ENCODE measurements at regions not wholly inside any gene's neighbourhood (a gene's known extent, or its start where the extent isn't known, plus 50 kb on each side); places are given as distances from the start of the nearest gene placed in this dataset.

- Histone ChIP-seq H3K27me3 (ENCODE audit: insufficient read depth) (no peaks in the 10 kb centered on the region), H3F3A (replicated peaks; ENCODE audit: insufficient read depth) (no peaks in the 10 kb centered on the region), H3K9ac (no peak overlapping the region), H3K79me2 (ENCODE audit: insufficient read depth) (no peaks in the 10 kb centered on the region), H3K27ac (ENCODE audit: low read depth in 2 of 2, low read length in 1 of 2) (peak overlapping the region in 1 of 2 experiments; percentile 11; a peak in 1 of 4 replicates), H2AFZ (ENCODE audit: low read depth) (no peak overlapping the region), H3K4me1 (ENCODE audit: control insufficient read depth in 1 of 2, insufficient read depth in 2 of 2, low read depth in 1 of 2, low read length in 1 of 2) (no peaks in the 10 kb centered on the region; a peak in 2 of 4 replicates), H3K4me3 (ENCODE audit: low read depth in 2 of 2, low read length in 1 of 2) (no peak overlapping the region), H3K9me3 (no peaks in the 10 kb centered on the region), H3K9me2 (no peaks in the 10 kb centered on the region), H3K36me3 (replicated peaks in 1 of 2; ENCODE audit: control insufficient read depth in 1 of 2, insufficient read depth in 2 of 2, low read length in 1 of 2) (no peaks in the 10 kb centered on the region), H3K4me2 (no peak overlapping the region), H4K20me1 (ENCODE audit: insufficient read depth) (no peaks in the 10 kb centered on the region)
- DNase-seq = peak; percentile 18
- TF ChIP-seq TEAD4 (IDR thresholded peaks at IDR 0.05; ENCODE audit: borderline replicate concordance, insufficient read depth) = no peak
- ChIA-PET CTCF (no interaction called here), POLR2A (no interaction called here)
- 39% methylated on average over 6 of the region's 6 CpGs for WGBS (ENCODE audit: low lambda C conversion rate)
These were observed 318.9 kb upstream of the IL12A start for GRCh38 chr3:159669766-159670165.

DNA sequence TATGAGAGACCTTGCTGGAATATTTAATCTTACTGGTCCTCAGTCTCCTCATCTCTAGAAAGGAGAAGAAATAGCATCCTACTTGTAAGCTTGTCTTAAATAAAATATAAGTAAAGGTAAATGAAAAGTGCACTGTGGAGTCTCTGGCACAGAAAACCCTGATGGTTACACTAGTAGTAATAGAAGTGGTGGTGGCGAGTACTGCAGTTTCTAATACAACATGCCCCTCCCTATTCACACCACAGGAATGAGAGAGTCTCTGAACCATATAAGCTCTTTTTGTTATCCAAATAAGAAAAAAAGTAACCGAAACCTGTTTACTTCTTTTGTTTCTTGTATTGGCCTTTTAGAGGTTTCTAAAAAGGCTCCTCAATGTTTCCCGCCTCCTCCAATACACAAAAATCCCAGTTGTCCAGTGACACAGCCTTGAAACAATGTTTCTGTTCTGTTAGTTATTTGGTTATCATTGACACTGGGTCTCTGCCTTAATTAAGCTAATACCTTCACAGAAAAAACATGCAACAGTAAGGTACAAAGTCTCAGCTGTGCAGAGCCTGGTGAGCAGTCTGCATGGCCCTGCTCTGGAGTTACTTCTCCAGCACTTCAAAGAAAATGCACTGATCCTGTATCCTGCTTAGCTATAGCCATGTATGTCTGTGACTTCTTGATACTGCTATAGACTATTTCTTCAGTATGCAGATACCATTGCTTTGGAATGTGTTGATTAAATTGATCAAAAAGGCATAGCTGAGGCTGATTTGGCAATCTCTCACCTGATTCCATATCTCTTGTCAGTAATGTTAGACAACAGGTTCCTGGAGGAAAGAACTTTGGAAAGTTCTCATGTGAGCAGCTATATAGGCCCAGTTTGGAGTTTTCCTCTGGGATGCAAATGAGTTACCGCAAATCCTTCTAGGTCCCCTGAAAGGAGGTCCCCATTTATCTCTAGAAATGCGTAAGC lies 315.6 kb upstream of the IL12A start:
- Histone ChIP-seq H3K9me3 (no peaks in the 10 kb centered on the region), H4K20me1 (ENCODE audit: insufficient read depth) (no peaks in the 10 kb centered on the region), H3K79me2 (ENCODE audit: insufficient read depth) (no peaks in the 10 kb centered on the region), H3K9ac (no peak overlapping the region), H3K27me3 (ENCODE audit: insufficient read depth) (no peaks in the 10 kb centered on the region), H3K27ac (ENCODE audit: low read depth in 2 of 2, low read length in 1 of 2) (no peak overlapping the region), H3K4me2 (no peak overlapping the region), H3K36me3 (replicated peaks in 1 of 2; ENCODE audit: control insufficient read depth in 1 of 2, insufficient read depth in 2 of 2, low read length in 1 of 2) (no peaks in the 10 kb centered on the region), H3K4me3 (ENCODE audit: low read depth in 2 of 2, low read length in 1 of 2) (no peak overlapping the region), H3K9me2 (no peaks in the 10 kb centered on the region), H2AFZ (ENCODE audit: low read depth) (no peak overlapping the region), H3K4me1 (ENCODE audit: control insufficient read depth in 1 of 2, insufficient read depth in 2 of 2, low read depth in 1 of 2, low read length in 1 of 2) (no peaks in the 10 kb centered on the region; a peak in 2 of 4 replicates), H3F3A (replicated peaks; ENCODE audit: insufficient read depth) (no peaks in the 10 kb centered on the region)
- ChIA-PET POLR2A (no interaction called here), CTCF (interaction anchor here (0.7 to 1.5 kb wide), 5 partner anchors 10 to 109 kb away, joined by 3 to 4 read pairs (median 3); no protein-coding TSS in a partner anchor)
- 87% methylated on average over 5 of the region's 5 CpGs for WGBS (ENCODE audit: low lambda C conversion rate)
- no peak for DNase-seq
- TF ChIP-seq MXI1 (IDR thresholded peaks at IDR 0.05; ENCODE audit: low read depth, low read length) = no peak
- TF ChIP-seq, protein P1, sequence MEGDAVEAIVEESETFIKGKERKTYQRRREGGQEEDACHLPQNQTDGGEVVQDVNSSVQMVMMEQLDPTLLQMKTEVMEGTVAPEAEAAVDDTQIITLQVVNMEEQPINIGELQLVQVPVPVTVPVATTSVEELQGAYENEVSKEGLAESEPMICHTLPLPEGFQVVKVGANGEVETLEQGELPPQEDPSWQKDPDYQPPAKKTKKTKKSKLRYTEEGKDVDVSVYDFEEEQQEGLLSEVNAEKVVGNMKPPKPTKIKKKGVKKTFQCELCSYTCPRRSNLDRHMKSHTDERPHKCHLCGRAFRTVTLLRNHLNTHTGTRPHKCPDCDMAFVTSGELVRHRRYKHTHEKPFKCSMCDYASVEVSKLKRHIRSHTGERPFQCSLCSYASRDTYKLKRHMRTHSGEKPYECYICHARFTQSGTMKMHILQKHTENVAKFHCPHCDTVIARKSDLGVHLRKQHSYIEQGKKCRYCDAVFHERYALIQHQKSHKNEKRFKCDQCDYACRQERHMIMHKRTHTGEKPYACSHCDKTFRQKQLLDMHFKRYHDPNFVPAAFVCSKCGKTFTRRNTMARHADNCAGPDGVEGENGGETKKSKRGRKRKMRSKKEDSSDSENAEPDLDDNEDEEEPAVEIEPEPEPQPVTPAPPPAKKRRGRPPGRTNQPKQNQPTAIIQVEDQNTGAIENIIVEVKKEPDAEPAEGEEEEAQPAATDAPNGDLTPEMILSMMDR (IDR thresholded peaks at IDR 0.05) = 0 out of 2 replicates have a peak, but pooled peaks have one; percentile 18

- Histone ChIP-seq H3K9me3 (no peaks in the 10 kb centered on the region), H4K20me1 (ENCODE audit: insufficient read depth) (no peaks in the 10 kb centered on the region), H3K79me2 (ENCODE audit: insufficient read depth) (no peaks in the 10 kb centered on the region), H2AFZ (ENCODE audit: low read depth) (no peak overlapping the region), H3F3A (replicated peaks; ENCODE audit: insufficient read depth) (no peaks in the 10 kb centered on the region), H3K36me3 (replicated peaks in 1 of 2; ENCODE audit: control insufficient read depth in 1 of 2, insufficient read depth in 2 of 2, low read length in 1 of 2) (no peaks in the 10 kb centered on the region), H3K4me1 (ENCODE audit: control insufficient read depth in 1 of 2, insufficient read depth in 2 of 2, low read depth in 1 of 2, low read length in 1 of 2) (no peaks in the 10 kb centered on the region; a peak in 2 of 4 replicates), H3K9me2 (no peaks in the 10 kb centered on the region), H3K27ac (ENCODE audit: low read depth in 2 of 2, low read length in 1 of 2) (no peak overlapping the region), H3K4me2 (no peak overlapping the region), H3K27me3 (ENCODE audit: insufficient read depth) (no peaks in the 10 kb centered on the region), H3K4me3 (ENCODE audit: low read depth in 2 of 2, low read length in 1 of 2) (no peak overlapping the region), H3K9ac (no peak overlapping the region)
- no peak for DNase-seq
- CTCF ChIA-PET = interaction anchor here (0.7 kb wide), 1 partner anchor 12 kb away, joined by 3 read pairs; no protein-coding TSS in a partner anchor
- POLR2A ChIA-PET = no interaction called here
- 69% methylated on average over 2 of the region's 2 CpGs for WGBS (ENCODE audit: low lambda C conversion rate)
- TF ChIP-seq, protein P2, sequence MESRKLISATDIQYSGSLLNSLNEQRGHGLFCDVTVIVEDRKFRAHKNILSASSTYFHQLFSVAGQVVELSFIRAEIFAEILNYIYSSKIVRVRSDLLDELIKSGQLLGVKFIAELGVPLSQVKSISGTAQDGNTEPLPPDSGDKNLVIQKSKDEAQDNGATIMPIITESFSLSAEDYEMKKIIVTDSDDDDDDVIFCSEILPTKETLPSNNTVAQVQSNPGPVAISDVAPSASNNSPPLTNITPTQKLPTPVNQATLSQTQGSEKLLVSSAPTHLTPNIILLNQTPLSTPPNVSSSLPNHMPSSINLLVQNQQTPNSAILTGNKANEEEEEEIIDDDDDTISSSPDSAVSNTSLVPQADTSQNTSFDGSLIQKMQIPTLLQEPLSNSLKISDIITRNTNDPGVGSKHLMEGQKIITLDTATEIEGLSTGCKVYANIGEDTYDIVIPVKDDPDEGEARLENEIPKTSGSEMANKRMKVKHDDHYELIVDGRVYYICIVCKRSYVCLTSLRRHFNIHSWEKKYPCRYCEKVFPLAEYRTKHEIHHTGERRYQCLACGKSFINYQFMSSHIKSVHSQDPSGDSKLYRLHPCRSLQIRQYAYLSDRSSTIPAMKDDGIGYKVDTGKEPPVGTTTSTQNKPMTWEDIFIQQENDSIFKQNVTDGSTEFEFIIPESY (IDR thresholded peaks at IDR 0.05; ENCODE audit: borderline replicate concordance, low read depth) = no peak
- TF ChIP-seq NRF1 (IDR thresholded peaks at IDR 0.05; ENCODE audit: low read depth, low read length) = no peak
- TF ChIP-seq CHD2 (IDR thresholded peaks at IDR 0.05; ENCODE audit: low read length, partially characterized antibody) = no peak
- TF ChIP-seq TAF1 (IDR thresholded peaks at IDR 0.05; ENCODE audit: borderline replicate concordance, low read depth, low read length) = no peak
- TF ChIP-seq RXRA (IDR thresholded peaks at IDR 0.05; ENCODE audit: borderline replicate concordance, low read depth) = no peak
- TF ChIP-seq GABPA (IDR thresholded peaks at IDR 0.05; ENCODE audit: low read depth) = no peak
- TF ChIP-seq, protein P3, sequence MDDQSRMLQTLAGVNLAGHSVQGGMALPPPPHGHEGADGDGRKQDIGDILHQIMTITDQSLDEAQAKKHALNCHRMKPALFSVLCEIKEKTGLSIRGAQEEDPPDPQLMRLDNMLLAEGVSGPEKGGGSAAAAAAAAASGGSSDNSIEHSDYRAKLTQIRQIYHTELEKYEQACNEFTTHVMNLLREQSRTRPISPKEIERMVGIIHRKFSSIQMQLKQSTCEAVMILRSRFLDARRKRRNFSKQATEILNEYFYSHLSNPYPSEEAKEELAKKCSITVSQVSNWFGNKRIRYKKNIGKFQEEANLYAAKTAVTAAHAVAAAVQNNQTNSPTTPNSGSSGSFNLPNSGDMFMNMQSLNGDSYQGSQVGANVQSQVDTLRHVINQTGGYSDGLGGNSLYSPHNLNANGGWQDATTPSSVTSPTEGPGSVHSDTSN (IDR thresholded peaks at IDR 0.05) = no peak
- no peak for TF ChIP-seq RAD21 (IDR thresholded peaks at IDR 0.05; ENCODE audit: low read length)
- TF ChIP-seq EP300 (IDR thresholded peaks at IDR 0.05; ENCODE audit: borderline replicate concordance in 1 of 2, low read depth in 1 of 2, low read length in 1 of 2) = no peak
- TF ChIP-seq TCF12 (IDR thresholded peaks at IDR 0.05) = no peak
- TF ChIP-seq FOXJ3 (CRISPR knock-in tag; IDR thresholded peaks at IDR 0.05) = no peak
- TF ChIP-seq USF2 (IDR thresholded peaks at IDR 0.05; ENCODE audit: borderline replicate concordance, low read depth, low read length) = no peak
These were observed 314.1 kb upstream of the IL12A start for GRCh38 chr3:159674583-159674982.
